ENCODE measurements at regions not wholly inside any gene's neighbourhood (a gene's known extent, or its start where the extent isn't known, plus 50 kb on each side); places are given as distances from the start of the nearest gene placed in this dataset.

DNA sequence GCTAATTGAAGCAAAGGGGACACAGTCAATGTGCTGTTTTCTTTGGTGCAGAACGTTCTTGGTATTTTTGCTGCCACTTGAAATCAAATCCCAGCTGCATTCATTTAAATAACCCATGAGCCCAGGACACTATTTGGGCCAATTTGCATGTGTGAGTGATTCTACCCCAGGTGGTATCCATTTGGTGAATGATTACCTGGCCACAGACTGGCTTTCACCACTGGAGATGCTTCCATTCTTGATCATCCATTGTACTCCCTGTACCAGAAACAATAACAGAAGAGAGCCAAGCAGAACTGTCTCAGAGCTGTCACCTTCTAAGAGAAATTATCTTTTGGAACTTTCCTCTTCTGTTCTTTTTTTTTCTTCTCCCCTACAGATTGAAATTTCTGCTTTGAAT, 139.7 kb upstream of the RARB start (continued):
- no peak for TF ChIP-seq ZFP69B (tag by site-specific recombination; IDR thresholded peaks at IDR 0.05)
- no peak for TF ChIP-seq ZNF791 (tag by site-specific recombination; IDR thresholded peaks at IDR 0.05)
- no peak for TF ChIP-seq ZNF121 (tag by site-specific recombination; IDR thresholded peaks at IDR 0.05)
- no peak for TF ChIP-seq IKZF3 (tag by site-specific recombination; IDR thresholded peaks at IDR 0.05)

DNA sequence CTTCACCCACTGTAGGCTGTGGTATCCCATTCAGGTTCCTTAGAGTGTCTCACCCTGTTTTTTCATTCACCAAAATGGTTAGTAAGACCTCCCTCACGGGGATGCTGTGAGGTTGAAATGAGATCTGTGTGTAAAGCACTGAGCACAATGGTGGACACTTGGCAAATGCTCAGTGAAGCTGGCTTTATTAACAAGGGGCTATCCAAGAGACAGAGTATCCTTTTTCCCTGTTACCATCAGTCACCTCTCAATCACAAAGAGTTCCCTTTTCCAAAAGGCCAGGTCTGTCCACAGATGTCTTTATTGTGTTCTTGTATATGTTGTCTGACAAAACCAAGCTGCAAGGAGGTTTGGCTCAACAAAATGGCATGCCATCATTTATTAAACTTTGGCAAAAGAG, 138.9 kb upstream of the RARB start:
- no peaks in the 10 kb centered on the region; the same call in 1 of the 2 replicates for H3K4me1 ChIP-seq (ENCODE audit: control insufficient read depth, insufficient read depth, low read length)
- H3K36me3 ChIP-seq (ENCODE audit: control insufficient read depth in 2 of 2, insufficient read depth in 1 of 2, low read length in 2 of 2), result no peaks in the 10 kb centered on the region
- TF ChIP-seq ZNF529 (tag by site-specific recombination; IDR thresholded peaks at IDR 0.05; ENCODE audit: insufficient replicate concordance) (no peak), ZNF214 (tag by site-specific recombination; IDR thresholded peaks at IDR 0.05; ENCODE audit: borderline replicate concordance) (no peak), ZNF785 (tag by site-specific recombination; IDR thresholded peaks at IDR 0.05) (no peak), FEZF1 (tag by site-specific recombination; IDR thresholded peaks at IDR 0.05) (no peak), KLF8 (tag by site-specific recombination; IDR thresholded peaks at IDR 0.05) (no peak), ZNF324 (tag by site-specific recombination; IDR thresholded peaks at IDR 0.05) (no peak)
- no peak overlapping the region for H3K27ac ChIP-seq (ENCODE audit: extremely low read depth, low read depth, low read length)
- no peak overlapping the region for H3K4me3 ChIP-seq (ENCODE audit: low read depth, low read length)
- H3K9me3 ChIP-seq (ENCODE audit: control insufficient read depth, insufficient read depth, low read depth, low read length), result no peaks in the 10 kb centered on the region
- ChIA-PET POLR2A (no interaction called here), CTCF (no interaction called here)

DNA sequence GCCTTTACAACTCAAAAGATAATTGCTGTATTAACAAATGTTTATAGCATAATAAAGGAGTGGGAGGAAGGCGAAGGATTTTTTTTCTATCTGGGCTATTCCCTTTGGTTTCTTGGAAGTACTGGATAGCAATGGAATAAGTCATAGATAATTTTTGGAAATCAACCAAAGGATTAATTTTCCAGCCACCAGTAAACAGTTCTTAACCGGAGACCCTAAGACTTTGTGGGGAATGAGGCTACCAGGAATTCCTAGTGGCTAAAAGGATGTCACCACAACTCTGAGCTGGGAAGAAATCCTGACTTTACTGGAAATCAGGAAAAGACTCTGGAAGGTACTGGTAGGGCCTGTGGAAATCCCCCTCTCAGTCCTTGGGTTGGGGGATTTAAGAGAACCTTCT, 138.4 kb upstream of the RARB start:
- CTCF ChIA-PET, result no interaction called here

More for the DNA sequence above, 138.4 kb upstream of the RARB start:
- TF ChIP-seq, protein P1, sequence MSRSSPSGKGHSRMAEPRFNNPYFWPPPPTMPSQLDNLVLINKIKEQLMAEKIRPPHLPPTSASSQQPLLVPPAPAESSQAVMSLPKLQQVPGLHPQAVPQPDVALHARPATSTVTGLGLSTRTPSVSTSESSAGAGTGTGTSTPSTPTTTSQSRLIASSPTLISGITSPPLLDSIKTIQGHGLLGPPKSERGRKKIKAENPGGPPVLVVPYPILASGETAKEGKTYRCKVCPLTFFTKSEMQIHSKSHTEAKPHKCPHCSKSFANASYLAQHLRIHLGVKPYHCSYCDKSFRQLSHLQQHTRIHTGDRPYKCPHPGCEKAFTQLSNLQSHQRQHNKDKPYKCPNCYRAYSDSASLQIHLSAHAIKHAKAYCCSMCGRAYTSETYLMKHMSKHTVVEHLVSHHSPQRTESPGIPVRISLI (tag by site-specific recombination; IDR thresholded peaks at IDR 0.05), result no peak
- TF ChIP-seq ZNF585B (tag by site-specific recombination; IDR thresholded peaks at IDR 0.05) (no peak), ZNF626 (tag by site-specific recombination; IDR thresholded peaks at IDR 0.05) (no peak), ZNF654 (tag by site-specific recombination; IDR thresholded peaks at IDR 0.05; ENCODE audit: low read depth) (no peak), ZNF302 (tag by site-specific recombination; IDR thresholded peaks at IDR 0.05; ENCODE audit: low read depth) (no peak), ZNF121 (tag by site-specific recombination; IDR thresholded peaks at IDR 0.05) (no peak), ZNF558 (tag by site-specific recombination; IDR thresholded peaks at IDR 0.05) (no peak), ZFHX2 (tag by site-specific recombination; conservative IDR thresholded peaks at IDR 0.05) (no peak), ZNF701 (tag by site-specific recombination; IDR thresholded peaks at IDR 0.05) (no peak), BCL11A (tag by site-specific recombination; IDR thresholded peaks at IDR 0.05; ENCODE audit: low read depth) (no peak), MZF1 (tag by site-specific recombination; IDR thresholded peaks at IDR 0.05; ENCODE audit: borderline replicate concordance) (no peak), HOXA7 (CRISPR knock-in tag; IDR thresholded peaks at IDR 0.05; ENCODE audit: borderline replicate concordance) (no peak), ZNF10 (tag by site-specific recombination; IDR thresholded peaks at IDR 0.05) (no peak), ZNF777 (tag by site-specific recombination; IDR thresholded peaks at IDR 0.05; ENCODE audit: borderline replicate concordance) (no peak), ZBTB20 (tag by site-specific recombination; IDR thresholded peaks at IDR 0.05) (no peak), ZNF560 (tag by site-specific recombination; IDR thresholded peaks at IDR 0.05; ENCODE audit: borderline replicate concordance) (no peak)
- TF ChIP-seq, protein P2, sequence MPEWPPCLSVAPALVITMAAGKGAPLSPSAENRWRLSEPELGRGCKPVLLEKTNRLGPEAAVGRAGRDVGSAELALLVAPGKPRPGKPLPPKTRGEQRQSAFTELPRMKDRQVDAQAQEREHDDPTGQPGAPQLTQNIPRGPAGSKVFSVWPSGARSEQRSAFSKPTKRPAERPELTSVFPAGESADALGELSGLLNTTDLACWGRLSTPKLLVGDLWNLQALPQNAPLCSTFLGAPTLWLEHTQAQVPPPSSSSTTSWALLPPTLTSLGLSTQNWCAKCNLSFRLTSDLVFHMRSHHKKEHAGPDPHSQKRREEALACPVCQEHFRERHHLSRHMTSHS (tag by site-specific recombination; IDR thresholded peaks at IDR 0.05), result no peak
- TF ChIP-seq, protein P3, sequence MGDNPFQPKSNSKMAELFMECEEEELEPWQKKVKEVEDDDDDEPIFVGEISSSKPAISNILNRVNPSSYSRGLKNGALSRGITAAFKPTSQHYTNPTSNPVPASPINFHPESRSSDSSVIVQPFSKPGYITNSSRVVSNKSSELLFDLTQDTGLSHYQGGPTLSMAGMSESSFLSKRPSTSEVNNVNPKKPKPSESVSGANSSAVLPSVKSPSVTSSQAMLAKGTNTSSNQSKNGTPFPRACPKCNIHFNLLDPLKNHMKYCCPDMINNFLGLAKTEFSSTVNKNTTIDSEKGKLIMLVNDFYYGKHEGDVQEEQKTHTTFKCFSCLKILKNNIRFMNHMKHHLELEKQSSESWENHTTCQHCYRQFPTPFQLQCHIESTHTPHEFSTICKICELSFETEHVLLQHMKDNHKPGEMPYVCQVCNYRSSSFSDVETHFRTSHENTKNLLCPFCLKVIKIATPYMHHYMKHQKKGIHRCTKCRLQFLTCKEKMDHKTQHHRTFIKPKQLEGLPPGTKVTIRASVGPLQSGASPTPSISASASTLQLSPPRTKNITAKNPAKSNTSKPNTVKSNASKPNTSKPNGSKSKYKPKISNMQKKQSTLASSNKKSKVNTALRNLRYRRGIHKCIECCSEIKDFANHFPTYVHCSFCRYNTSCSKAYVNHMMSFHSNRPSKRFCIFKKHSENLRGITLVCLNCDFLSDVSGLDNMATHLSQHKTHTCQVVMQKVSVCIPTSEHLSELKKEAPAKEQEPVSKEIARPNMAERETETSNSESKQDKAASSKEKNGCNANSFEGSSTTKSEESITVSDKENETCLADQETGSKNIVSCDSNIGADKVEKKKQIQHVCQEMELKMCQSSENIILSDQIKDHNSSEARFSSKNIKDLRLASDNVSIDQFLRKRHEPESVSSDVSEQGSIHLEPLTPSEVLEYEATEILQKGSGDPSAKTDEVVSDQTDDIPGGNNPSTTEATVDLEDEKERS (tag by site-specific recombination; IDR thresholded peaks at IDR 0.05), result no peak
- TF ChIP-seq, protein P4, sequence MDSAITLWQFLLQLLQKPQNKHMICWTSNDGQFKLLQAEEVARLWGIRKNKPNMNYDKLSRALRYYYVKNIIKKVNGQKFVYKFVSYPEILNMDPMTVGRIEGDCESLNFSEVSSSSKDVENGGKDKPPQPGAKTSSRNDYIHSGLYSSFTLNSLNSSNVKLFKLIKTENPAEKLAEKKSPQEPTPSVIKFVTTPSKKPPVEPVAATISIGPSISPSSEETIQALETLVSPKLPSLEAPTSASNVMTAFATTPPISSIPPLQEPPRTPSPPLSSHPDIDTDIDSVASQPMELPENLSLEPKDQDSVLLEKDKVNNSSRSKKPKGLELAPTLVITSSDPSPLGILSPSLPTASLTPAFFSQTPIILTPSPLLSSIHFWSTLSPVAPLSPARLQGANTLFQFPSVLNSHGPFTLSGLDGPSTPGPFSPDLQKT (IDR thresholded peaks at IDR 0.05; ENCODE audit: borderline replicate concordance, low read depth, low read length), result no peak
- Histone ChIP-seq H3K36me3 (ENCODE audit: control insufficient read depth in 2 of 2, insufficient read depth in 1 of 2, low read length in 2 of 2) (no peaks in the 10 kb centered on the region), H3K4me1 (ENCODE audit: control insufficient read depth, insufficient read depth, low read length) (no peaks in the 10 kb centered on the region; the same call in 1 of the 2 replicates), H3K27ac (ENCODE audit: extremely low read depth, low read depth, low read length) (no peak overlapping the region), H3K9me3 (ENCODE audit: control insufficient read depth, insufficient read depth, low read depth, low read length) (no peaks in the 10 kb centered on the region), H3K4me3 (ENCODE audit: low read depth, low read length) (no peak overlapping the region)
- POLR2A ChIA-PET, result no interaction called here

All from HEK293 (cell line).